ENCODE measurements at regions not wholly inside any gene's neighbourhood (a gene's known extent, or its start where the extent isn't known, plus 50 kb on each side); places are given as distances from the start of the nearest gene placed in this dataset.

DNA sequence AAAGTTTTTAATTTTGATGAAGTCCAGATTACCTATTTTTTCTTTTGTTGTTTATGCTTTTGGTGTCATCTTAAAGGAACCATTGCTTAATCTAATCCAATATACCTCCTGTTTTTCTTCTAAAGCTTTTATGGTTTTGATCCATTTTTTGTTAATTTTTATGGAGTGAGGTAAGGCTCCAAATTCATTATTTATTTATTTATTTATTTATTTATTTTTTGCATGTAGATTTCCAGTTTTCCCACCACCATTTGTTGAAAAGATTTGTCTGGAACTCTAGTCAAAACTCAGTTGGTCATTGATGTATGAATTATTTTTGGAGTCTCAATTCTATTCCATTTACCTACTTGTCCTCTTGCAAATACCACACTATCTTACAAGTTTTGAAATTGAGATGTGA is 99.4 kb upstream of the RBMS1 start:
- TF ChIP-seq POLR2A (IDR thresholded peaks at IDR 0.05) (no peak), CTCF (IDR thresholded peaks at IDR 0.05) (no peak), POLR2AphosphoS5 (IDR thresholded peaks at IDR 0.05) (no peak)
